GM12878 (cell line): ENCODE measurements at regions not wholly inside any gene's neighbourhood (a gene's known extent, or its start where the extent isn't known, plus 50 kb on each side); places are given as distances from the start of the nearest gene placed in this dataset.

ENCODE experiments used
- ZSCAN29 ChIP-seq: fragments of 450-650 bp; IDR thresholded peaks from 2 replicates; pipeline ENCODE4 v1.6.1; 2017; ENCODE audit warnings: mild to moderate bottlenecking, moderate library complexity
- TF ChIP-seq, protein P1 (sequence below), 3 experiments: IDR thresholded peaks in 2 of 3; conservative IDR thresholded peaks in 1 of 3; 2 replicates each; pipeline ENCODE4 v1.5.1; 2011; ENCODE audit warnings: low read depth in 3 of 3, low read length in 3 of 3, mild to moderate bottlenecking in 3 of 3, control low read depth in 2 of 3, moderate library complexity in 2 of 3, inconsistent platforms in 1 of 3, mixed read lengths in 1 of 3; ENCODE audit not compliant: control insufficient read depth in 2 of 3, insufficient read depth in 1 of 3; ENCODE audit errors: extremely low read depth in 1 of 3

- TF ChIP-seq ZSCAN29, result no peak
- TF ChIP-seq, protein P1, sequence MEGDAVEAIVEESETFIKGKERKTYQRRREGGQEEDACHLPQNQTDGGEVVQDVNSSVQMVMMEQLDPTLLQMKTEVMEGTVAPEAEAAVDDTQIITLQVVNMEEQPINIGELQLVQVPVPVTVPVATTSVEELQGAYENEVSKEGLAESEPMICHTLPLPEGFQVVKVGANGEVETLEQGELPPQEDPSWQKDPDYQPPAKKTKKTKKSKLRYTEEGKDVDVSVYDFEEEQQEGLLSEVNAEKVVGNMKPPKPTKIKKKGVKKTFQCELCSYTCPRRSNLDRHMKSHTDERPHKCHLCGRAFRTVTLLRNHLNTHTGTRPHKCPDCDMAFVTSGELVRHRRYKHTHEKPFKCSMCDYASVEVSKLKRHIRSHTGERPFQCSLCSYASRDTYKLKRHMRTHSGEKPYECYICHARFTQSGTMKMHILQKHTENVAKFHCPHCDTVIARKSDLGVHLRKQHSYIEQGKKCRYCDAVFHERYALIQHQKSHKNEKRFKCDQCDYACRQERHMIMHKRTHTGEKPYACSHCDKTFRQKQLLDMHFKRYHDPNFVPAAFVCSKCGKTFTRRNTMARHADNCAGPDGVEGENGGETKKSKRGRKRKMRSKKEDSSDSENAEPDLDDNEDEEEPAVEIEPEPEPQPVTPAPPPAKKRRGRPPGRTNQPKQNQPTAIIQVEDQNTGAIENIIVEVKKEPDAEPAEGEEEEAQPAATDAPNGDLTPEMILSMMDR (IDR thresholded peaks at IDR 0.05 in 2 of 3, conservative IDR thresholded peaks at IDR 0.05 in 1 of 3; ENCODE audit: control insufficient read depth in 2 of 3, extremely low read depth in 1 of 3, insufficient read depth in 1 of 3, low read depth in 3 of 3, low read length in 3 of 3), result no peak
These were observed 133.4 kb upstream of the RAP1B start for GRCh38 chr12:68477261-68477772.
